ENCODE measurements at regions not wholly inside any gene's neighbourhood (a gene's known extent, or its start where the extent isn't known, plus 50 kb on each side); places are given as distances from the start of the nearest gene placed in this dataset.

GRCh38 chr2:219947575-219947974, 320.1 kb downstream of the SLC4A3 start:
- Histone ChIP-seq H3K4me1 (replicated peaks in 1 of 2; ENCODE audit: control insufficient read depth in 2 of 2, insufficient read depth in 2 of 2, low read length in 2 of 2) (no peaks in the 10 kb centered on the region), H3K4me2 (ENCODE audit: insufficient read depth, low read length) (no peak overlapping the region), H3K27ac (ENCODE audit: extremely low read depth, low read depth, low read length) (no peak overlapping the region), H2AFZ (ENCODE audit: low read depth, low read length) (no peak overlapping the region), H3K4me3 (no peak overlapping the region), H4K20me1 (replicated peaks; ENCODE audit: control insufficient read depth, insufficient read depth, low read length) (no peaks in the 10 kb centered on the region), H3K9me3 (replicated peaks; ENCODE audit: control insufficient read depth, insufficient read depth, low read depth, low read length) (no peaks in the 10 kb centered on the region), H3K79me2 (ENCODE audit: control insufficient read depth, insufficient read depth, low read length) (no peaks in the 10 kb centered on the region), H3K9ac (ENCODE audit: insufficient read depth in 1 of 2, low read depth in 2 of 2, low read length in 2 of 2) (no peak overlapping the region), H3K27me3 (ENCODE audit: control insufficient read depth in 2 of 2, insufficient read depth in 2 of 2, low read length in 2 of 2) (no peaks in the 10 kb centered on the region), H3K36me3 (ENCODE audit: control insufficient read depth, insufficient read depth, low read length) (no peaks in the 10 kb centered on the region), H3K9me1 (ENCODE audit: control insufficient read depth, insufficient read depth, low read length) (no peaks in the 10 kb centered on the region)
- ATAC-seq, result no peak
- 0% methylated on average over 3 of the region's 3 CpGs for WGBS (ENCODE audit: insufficient coverage, low coverage, missing lambda C conversion rate)
- no peak for FAIRE-seq
- no peak for DNase-seq (ENCODE audit: extremely low read depth in 1 of 4, low spot score in 3 of 4)
- CTCF ChIA-PET (ENCODE audit: low intra/inter-chr PET ratio), result no interaction called here
- no TSS peak for BruUV-seq (replicated peaks)
- no peak for TF ChIP-seq ZNF24 (IDR thresholded peaks at IDR 0.05)
- TF ChIP-seq RFX7 (CRISPR knock-in tag; IDR thresholded peaks at IDR 0.05), result no peak
- no peak for TF ChIP-seq PHB2 (IDR thresholded peaks at IDR 0.05; ENCODE audit: low read depth)
- TF ChIP-seq ETV5 (CRISPR knock-in tag; IDR thresholded peaks at IDR 0.05; ENCODE audit: low read depth), result no peak
- TF ChIP-seq U2AF2 (optimal IDR thresholded peaks at IDR 0.05; ENCODE audit: low read depth, low read length), result no peak
- TF ChIP-seq ZNF212 (CRISPR knock-in tag; IDR thresholded peaks at IDR 0.05), result no peak
- no peak for TF ChIP-seq ELK3 (CRISPR knock-in tag; IDR thresholded peaks at IDR 0.05)
- TF ChIP-seq CCNT2 (IDR thresholded peaks at IDR 0.05; ENCODE audit: borderline replicate concordance, extremely low read depth, insufficient read length, low read depth, low read length), result no peak
- TF ChIP-seq HMGN3 (IDR thresholded peaks at IDR 0.05; ENCODE audit: borderline replicate concordance, extremely low read depth, insufficient read length, low read depth, low read length), result no peak
- no peak for TF ChIP-seq SRSF7 (optimal IDR thresholded peaks at IDR 0.05; ENCODE audit: low read depth, low read length)
- in situ Hi-C loops (cut with MboI), result no loop called here
- intact Hi-C loops (cut with micrococcal nuclease), result no loop called here
- POLR2A ChIA-PET, result no interaction called here

All from K562 (cell line).